ENCODE measurements at regions not wholly inside any gene's neighbourhood (a gene's known extent, or its start where the extent isn't known, plus 50 kb on each side); places are given as distances from the start of the nearest gene placed in this dataset.

DNA sequence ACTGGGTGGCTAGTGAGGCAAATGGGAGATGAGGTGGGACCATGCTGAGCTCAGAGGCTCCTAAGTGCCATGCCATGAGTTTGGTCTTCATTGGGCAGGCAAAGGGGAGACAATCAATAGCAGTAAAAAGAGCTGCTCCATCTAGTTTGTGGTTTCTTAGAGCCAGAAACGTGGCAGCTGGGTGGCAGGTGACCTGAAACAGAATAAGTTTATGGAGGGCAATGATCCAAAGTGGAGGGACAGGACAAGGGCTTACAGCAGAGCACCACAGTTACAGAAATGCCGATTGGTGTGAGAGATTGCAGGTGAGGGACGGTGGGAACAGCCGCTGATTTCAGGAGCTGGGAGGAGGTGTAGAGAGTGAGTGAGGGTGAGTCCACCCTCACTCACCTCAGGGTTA lies 237.0 kb downstream of the LPIN1 start:
- TF ChIP-seq EZH2phosphoT487 (IDR thresholded peaks at IDR 0.05; ENCODE audit: borderline replicate concordance): no peak
- TF ChIP-seq, protein P1, sequence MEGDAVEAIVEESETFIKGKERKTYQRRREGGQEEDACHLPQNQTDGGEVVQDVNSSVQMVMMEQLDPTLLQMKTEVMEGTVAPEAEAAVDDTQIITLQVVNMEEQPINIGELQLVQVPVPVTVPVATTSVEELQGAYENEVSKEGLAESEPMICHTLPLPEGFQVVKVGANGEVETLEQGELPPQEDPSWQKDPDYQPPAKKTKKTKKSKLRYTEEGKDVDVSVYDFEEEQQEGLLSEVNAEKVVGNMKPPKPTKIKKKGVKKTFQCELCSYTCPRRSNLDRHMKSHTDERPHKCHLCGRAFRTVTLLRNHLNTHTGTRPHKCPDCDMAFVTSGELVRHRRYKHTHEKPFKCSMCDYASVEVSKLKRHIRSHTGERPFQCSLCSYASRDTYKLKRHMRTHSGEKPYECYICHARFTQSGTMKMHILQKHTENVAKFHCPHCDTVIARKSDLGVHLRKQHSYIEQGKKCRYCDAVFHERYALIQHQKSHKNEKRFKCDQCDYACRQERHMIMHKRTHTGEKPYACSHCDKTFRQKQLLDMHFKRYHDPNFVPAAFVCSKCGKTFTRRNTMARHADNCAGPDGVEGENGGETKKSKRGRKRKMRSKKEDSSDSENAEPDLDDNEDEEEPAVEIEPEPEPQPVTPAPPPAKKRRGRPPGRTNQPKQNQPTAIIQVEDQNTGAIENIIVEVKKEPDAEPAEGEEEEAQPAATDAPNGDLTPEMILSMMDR (IDR thresholded peaks at IDR 0.05 in 2 of 3, conservative IDR thresholded peaks at IDR 0.05 in 1 of 3; ENCODE audit: borderline replicate concordance in 1 of 3, insufficient read depth in 1 of 3, low read depth in 2 of 3, low read length in 2 of 3): no peak
- TF ChIP-seq RAD21 (IDR thresholded peaks at IDR 0.05; ENCODE audit: low read depth): no peak
- no peak for TF ChIP-seq SP1 (IDR thresholded peaks at IDR 0.05; ENCODE audit: low read depth)
- TF ChIP-seq CEBPB (IDR thresholded peaks at IDR 0.05; ENCODE audit: low read depth): no peak
- no peak for TF ChIP-seq SRF (IDR thresholded peaks at IDR 0.05; ENCODE audit: low read depth)
- no peak for TF ChIP-seq EZH2 (IDR thresholded peaks at IDR 0.05)
- TF ChIP-seq JUND (IDR thresholded peaks at IDR 0.05): no peak
- no peak for TF ChIP-seq SIN3A (IDR thresholded peaks at IDR 0.05; ENCODE audit: low read depth)
- no peak for TF ChIP-seq POLR2A (IDR thresholded peaks at IDR 0.05; ENCODE audit: borderline replicate concordance, extremely low read depth, insufficient read depth, insufficient read length)
- no peak for TF ChIP-seq TCF7L2 (IDR thresholded peaks at IDR 0.05; ENCODE audit: borderline replicate concordance, extremely low read depth, insufficient read depth, insufficient read length)
